ENCODE measurements at regions not wholly inside any gene's neighbourhood (a gene's known extent, or its start where the extent isn't known, plus 50 kb on each side); places are given as distances from the start of the nearest gene placed in this dataset.

DNA sequence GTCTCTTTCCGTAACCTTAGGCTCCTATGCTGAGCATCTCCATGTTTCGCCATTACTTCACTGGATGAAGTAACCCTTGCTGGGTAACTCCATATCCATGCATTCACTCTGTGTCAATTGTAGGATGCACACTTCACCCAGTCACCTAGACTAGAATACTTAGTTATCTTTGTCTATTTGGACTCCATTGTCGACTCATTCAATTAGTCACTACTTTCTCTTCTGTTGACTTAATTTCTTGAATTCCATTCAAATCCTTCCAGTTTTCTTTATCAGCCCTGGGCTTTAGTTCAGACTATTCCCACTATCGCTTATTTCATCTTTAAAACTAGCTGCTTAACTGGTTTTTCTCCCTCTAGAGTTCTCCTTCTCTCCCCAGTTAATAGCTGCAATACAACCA, 111.3 kb upstream of the TNS3 start:
- no peak for TF ChIP-seq CTCF (IDR thresholded peaks at IDR 0.05)
- H3K4me3 Mint-ChIP-seq: no peak overlapping the region
- CTCF ChIA-PET: no interaction called here
- no peak for DNase-seq
- no peaks in the 10 kb centered on the region for H3K27me3 Mint-ChIP-seq
- H3K9me3 Mint-ChIP-seq: no peaks in the 10 kb centered on the region
- H3K27ac Mint-ChIP-seq: no peak overlapping the region
- POLR2A ChIA-PET: no interaction called here
- ATAC-seq (ENCODE audit: low read depth): no peak
- intact Hi-C loops (cut with micrococcal nuclease): no loop called here
- H3K36me3 Mint-ChIP-seq (ENCODE audit: low read depth): no peaks in the 10 kb centered on the region
- no peaks in the 10 kb centered on the region for H3K4me1 Mint-ChIP-seq

- Mint-ChIP-seq H3K4me1 (no peaks in the 10 kb centered on the region), H3K36me3 (ENCODE audit: low read depth) (no peaks in the 10 kb centered on the region), H3K9me3 (no peaks in the 10 kb centered on the region), H3K4me3 (no peak overlapping the region), H3K27ac (no peak overlapping the region), H3K27me3 (no peaks in the 10 kb centered on the region)
- no peak for DNase-seq
- no peak for ATAC-seq (ENCODE audit: low read depth)
- intact Hi-C loops (cut with micrococcal nuclease): no loop called here
- no peak for TF ChIP-seq CTCF (IDR thresholded peaks at IDR 0.05)
- ChIA-PET POLR2A (no interaction called here), CTCF (no interaction called here)
Observed at GRCh38 chr7:47691988-47692387, 110.1 kb upstream of the TNS3 start.

DNA sequence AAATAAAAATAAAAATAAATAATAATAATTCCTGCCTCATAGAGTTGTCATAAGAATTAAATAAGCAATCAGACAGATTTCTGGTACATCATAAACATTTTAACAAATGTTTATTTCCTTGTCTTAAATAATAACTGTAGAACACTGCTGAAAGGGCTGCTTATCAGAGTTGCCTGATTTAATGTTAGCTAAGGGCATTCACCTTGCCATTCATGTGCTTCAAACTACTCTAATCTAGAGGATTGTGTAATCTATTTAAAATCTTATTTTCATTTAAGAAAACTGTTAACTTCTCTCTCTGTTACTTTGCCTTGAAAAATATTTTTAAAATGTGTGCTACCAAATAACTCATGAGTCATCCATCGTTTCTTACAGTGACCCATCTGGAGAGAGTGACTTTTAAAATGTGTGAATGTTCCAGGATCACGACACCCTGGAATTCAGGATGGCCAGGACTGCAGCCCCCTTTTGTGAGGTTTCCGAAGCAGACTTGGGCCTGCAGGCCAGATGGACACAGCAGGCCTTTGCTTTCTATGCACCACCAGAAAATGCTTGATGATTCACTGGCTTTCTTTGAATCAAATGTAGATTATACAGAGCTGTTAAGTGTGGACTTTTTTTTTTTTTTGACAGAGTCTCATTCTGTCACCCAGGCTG, 109.1 kb upstream of the TNS3 start:
- Mint-ChIP-seq H3K36me3 (ENCODE audit: low read depth) (no peaks in the 10 kb centered on the region), H3K27me3 (no peaks in the 10 kb centered on the region), H3K4me3 (no peak overlapping the region), H3K9me3 (no peaks in the 10 kb centered on the region), H3K4me1 (no peaks in the 10 kb centered on the region), H3K27ac (no peak overlapping the region)
- ChIA-PET CTCF (no interaction called here), POLR2A (interaction anchor here (0.5 kb wide), 1 partner anchor 20 kb away, joined by 3 read pairs; no protein-coding TSS in a partner anchor)
- DNase-seq (no peak), ATAC-seq (ENCODE audit: low read depth) (no peak)
- TF ChIP-seq CTCF (IDR thresholded peaks at IDR 0.05): no peak
- intact Hi-C loops (cut with micrococcal nuclease): no loop called here

GRCh38 chr7:47689558-47689957, 107.6 kb upstream of the TNS3 start:
- TF ChIP-seq CTCF (IDR thresholded peaks at IDR 0.05): no peak
- intact Hi-C loops (cut with micrococcal nuclease): no loop called here
- no peak overlapping the region for H3K4me3 Mint-ChIP-seq
- no peak overlapping the region for H3K27ac Mint-ChIP-seq
- ATAC-seq (ENCODE audit: low read depth) (no peak), DNase-seq (no peak)
- no peaks in the 10 kb centered on the region for H3K36me3 Mint-ChIP-seq (ENCODE audit: low read depth)
- no peaks in the 10 kb centered on the region for H3K9me3 Mint-ChIP-seq
- no peaks in the 10 kb centered on the region for H3K27me3 Mint-ChIP-seq
- ChIA-PET POLR2A (interaction anchor here (0.6 kb wide), 1 partner anchor 14 kb away, joined by 13 read pairs; no protein-coding TSS in a partner anchor), CTCF (no interaction called here)
- H3K4me1 Mint-ChIP-seq: no peaks in the 10 kb centered on the region

DNA sequence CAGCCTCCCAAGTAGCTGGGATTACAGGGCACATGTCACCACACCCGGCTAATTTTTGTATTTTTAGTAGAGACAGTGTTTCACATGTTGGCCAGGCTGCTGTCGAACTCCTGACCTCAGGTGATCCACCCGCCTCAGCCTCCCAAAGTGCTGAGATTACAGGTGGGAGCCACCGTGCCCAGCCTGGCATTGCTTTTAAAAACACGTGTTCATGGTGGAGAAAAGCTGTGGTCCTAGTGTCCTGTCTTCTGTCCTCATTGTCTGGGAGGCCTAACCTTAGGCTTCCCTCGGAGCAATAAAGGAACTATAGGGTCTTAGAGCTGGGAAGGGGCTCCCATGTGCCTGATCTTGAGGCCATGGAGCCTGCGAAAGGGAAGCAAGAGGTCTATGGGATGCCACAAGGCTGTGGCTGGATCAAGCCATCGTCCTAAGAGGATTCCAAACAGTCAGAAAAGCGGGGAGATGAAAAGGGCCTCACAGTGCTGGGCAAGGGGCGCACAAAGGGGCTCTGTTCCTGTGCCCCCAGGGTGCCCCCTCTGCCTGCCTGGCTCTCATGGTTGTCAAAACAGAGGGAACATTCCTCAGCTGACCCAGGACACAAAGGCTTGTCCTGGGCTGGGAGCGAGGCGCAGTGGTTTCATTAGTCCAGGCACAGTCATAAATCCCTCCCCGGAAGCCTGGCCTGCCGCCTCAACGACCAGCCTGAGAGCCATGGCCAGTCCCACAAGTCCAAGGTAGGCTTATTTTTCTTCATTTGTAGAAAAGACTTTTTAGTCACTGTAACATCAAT, 106.6 kb upstream of the TNS3 start:
- CTCF ChIA-PET: no interaction called here
- ATAC-seq (ENCODE audit: low read depth) (no peak), DNase-seq (no peak)
- intact Hi-C loops (cut with micrococcal nuclease): no loop called here
- POLR2A ChIA-PET: interaction anchor here (0.6 kb wide), 1 partner anchor 13 kb away, joined by 13 read pairs; no protein-coding TSS in a partner anchor
- no peaks in the 10 kb centered on the region for H3K9me3 Mint-ChIP-seq
- no peak overlapping the region for H3K27ac Mint-ChIP-seq
- H3K4me3 Mint-ChIP-seq: no peak overlapping the region
- no peaks in the 10 kb centered on the region for H3K4me1 Mint-ChIP-seq
- TF ChIP-seq CTCF (IDR thresholded peaks at IDR 0.05): no peak
- no peaks in the 10 kb centered on the region for H3K27me3 Mint-ChIP-seq
- no peaks in the 10 kb centered on the region for H3K36me3 Mint-ChIP-seq (ENCODE audit: low read depth)
